GM12873 (cell line): ENCODE measurements at regions not wholly inside any gene's neighbourhood (a gene's known extent, or its start where the extent isn't known, plus 50 kb on each side); places are given as distances from the start of the nearest gene placed in this dataset.

Source experiments
- TF ChIP-seq, protein P1 (sequence below): IDR thresholded peaks from 2 replicates; pipeline ENCODE4 v1.5.1; 2012; ENCODE audit warnings: low read depth, mild to moderate bottlenecking, moderate library complexity, low read length, control low read depth; ENCODE audit not compliant: insufficient read depth; ENCODE audit errors: missing control alignments

DNA sequence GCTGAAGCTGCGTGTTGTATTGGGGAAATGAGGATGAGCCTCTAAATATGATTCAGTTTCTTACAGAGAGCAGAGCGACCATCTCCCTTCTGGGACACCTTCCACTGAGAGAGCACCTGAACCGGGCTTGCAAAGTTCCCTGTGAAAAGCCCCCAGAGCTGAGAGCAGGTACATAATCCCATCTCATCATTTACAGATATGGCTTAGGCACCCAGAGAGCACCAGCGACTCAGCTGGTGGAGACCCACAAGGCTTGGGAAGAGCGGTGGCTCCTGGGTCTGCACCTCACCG is 324.3 kb upstream of the IRX4 start:
- TF ChIP-seq, protein P1, sequence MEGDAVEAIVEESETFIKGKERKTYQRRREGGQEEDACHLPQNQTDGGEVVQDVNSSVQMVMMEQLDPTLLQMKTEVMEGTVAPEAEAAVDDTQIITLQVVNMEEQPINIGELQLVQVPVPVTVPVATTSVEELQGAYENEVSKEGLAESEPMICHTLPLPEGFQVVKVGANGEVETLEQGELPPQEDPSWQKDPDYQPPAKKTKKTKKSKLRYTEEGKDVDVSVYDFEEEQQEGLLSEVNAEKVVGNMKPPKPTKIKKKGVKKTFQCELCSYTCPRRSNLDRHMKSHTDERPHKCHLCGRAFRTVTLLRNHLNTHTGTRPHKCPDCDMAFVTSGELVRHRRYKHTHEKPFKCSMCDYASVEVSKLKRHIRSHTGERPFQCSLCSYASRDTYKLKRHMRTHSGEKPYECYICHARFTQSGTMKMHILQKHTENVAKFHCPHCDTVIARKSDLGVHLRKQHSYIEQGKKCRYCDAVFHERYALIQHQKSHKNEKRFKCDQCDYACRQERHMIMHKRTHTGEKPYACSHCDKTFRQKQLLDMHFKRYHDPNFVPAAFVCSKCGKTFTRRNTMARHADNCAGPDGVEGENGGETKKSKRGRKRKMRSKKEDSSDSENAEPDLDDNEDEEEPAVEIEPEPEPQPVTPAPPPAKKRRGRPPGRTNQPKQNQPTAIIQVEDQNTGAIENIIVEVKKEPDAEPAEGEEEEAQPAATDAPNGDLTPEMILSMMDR, result no peak

- TF ChIP-seq, protein P1, result no peak
Measured at GRCh38 chr5:2206293-2207108, 323.8 kb upstream of the IRX4 start.

DNA sequence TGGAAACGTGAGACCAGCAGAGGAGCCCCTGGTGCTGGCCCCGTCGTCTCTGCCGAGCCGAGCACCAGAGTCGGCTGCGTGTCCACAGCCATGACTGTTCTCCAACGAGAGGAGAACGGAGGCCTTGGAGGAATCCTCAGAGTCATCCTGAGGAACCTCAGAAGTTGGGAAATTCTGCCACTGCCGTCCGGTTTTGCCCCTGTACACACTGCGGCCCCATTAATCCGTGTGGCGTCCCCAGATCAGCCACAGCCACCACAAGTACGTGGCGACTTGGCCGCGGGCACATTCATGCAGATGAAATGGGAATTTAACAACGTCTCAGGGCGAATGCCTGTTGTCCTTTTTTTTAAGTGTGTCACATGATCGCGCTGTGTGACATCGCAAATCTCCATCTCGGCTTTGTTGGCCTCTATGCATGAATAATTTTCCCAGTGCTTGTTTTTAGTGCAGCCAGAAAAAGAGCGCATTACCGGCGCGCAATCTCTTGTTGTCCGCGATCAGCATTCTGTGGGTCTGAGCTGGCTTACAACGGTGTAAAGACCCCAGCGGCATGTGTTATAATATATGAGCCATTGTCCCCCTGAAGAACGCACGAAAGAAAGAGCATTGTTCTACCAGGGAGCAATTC is 323.0 kb upstream of the IRX4 start:
- TF ChIP-seq, protein P1, result no peak

DNA sequence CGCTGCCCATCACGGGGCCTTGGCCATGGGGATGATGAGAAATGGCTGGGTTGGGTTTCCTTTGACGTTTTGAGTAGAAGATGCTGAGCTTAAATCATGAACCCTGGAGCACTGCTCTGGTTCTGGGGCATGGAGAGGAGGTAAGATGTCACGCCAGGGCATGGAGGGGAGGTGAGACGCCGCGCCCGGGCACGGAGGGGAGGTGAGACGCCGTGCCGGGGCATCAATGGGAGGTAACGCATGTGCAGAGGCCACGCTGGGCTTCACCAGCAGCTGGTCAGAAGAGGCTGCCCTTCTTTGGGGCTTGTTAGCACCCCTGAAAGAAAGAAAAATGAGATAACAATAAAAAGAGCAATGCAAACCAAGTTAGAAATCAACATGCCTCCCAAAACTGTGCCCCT is 322.5 kb upstream of the IRX4 start:
- TF ChIP-seq, protein P1, result no peak

DNA sequence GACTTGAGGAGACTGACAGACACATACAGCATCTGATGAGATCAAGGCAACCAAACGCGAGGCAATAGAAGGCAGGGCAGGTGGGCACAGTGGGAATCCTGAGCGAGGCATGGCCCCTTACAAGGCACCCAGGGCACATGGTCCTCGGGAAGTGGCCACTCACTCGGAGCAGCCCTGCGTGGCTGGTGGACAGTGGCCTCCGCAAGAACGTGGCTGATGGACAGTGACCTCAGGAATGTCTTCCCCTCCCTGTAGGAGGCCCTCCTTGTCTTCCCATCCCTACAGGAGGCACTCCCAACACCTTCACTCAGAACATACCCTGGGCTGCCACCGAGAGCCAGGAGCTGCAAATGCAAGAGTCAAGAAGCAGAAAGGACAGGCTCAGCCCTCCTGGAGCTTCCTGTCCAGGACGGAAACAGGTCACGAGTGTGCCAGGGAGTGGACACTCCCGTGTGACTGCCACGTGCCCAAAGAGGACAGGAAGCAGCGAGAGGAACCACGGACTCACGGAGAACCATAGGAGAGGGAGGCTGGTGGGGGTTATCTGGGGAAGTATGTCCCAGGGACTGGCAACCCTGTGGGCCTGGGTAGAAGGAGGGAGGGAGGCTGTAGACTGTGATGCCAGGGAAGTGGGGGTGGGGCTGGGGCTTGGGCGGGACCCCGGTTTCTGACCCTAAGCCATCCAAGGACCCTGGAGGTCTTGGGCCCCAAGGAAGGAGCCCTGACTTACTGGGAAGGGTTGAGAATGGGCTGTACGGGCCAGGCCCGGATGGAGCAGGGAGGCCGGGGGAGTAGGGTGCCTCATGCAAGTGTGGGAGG is 321.9 kb upstream of the IRX4 start:
- TF ChIP-seq, protein P1, result no peak

DNA sequence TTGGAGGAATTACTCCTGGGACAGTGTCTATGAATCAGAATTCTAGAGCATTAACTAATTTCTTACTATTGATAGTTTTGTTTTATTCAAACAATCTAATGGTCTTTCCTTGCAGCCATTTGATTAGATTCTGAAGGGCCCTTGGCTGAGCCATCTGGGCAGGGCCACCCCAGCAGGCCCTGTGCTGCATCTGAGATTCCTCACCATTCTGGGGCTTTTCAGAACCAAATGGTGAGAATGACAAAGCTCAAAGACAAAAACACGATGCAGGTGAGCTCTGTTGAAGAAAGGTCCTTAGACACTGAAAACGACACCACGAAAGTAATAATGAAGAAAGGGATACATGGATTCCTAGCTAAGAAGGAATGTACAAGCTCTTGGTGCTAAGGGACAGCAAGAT is 321.0 kb upstream of the IRX4 start:
- TF ChIP-seq, protein P1, result no peak

GRCh38 chr5:2201832-2202231 is 319.1 kb upstream of the IRX4 start:
- TF ChIP-seq, protein P1, result no peak
